RWPE2 (cell line): ENCODE measurements at regions not wholly inside any gene's neighbourhood (a gene's known extent, or its start where the extent isn't known, plus 50 kb on each side); places are given as distances from the start of the nearest gene placed in this dataset.

Experiments
- ATAC-seq: fragments of 200-7000 bp; cut with Tn5 transposase; 3 replicates; pipeline ENCODE4 v1.9.1; 2021; ENCODE audit warnings: low read depth
- DNase-seq: peaks from one replicate; pipeline ENCODE4 v3.0.0-alpha.2; 2020; ENCODE audit warnings: low spot score
- H3K27ac ChIP-seq: fragments of 450-650 bp; 2 replicates; pipeline ENCODE4 v1.5.1; 2017; ENCODE audit warnings: mild to moderate bottlenecking; ENCODE audit not compliant: poor library complexity, severe bottlenecking
- H3K27me3 ChIP-seq: fragments of 250-450 bp; sonication (Bioruptor Pico); 2 replicates; pipeline ENCODE4 v1.5.1; 2021; ENCODE audit warnings: mild to moderate bottlenecking, moderate library complexity; ENCODE audit not compliant: insufficient read depth, poor library complexity, severe bottlenecking
- H3K36me3 ChIP-seq: fragments of 250-450 bp; sonication (Bioruptor Pico); 2 replicates; pipeline ENCODE4 v1.5.1; 2020; ENCODE audit warnings: low read depth, mild to moderate bottlenecking, moderate library complexity
- H3K4me1 ChIP-seq: fragments of 250-450 bp; sonication (Bioruptor Pico); 2 replicates; pipeline ENCODE4 v1.5.1; 2021; ENCODE audit warnings: mild to moderate bottlenecking, moderate library complexity; ENCODE audit not compliant: insufficient read depth, poor library complexity, severe bottlenecking
- H3K4me3 ChIP-seq: fragments of 250-450 bp; sonication (Bioruptor Pico); 2 replicates; pipeline ENCODE4 v1.5.1; 2021; ENCODE audit warnings: mild to moderate bottlenecking, moderate library complexity; ENCODE audit not compliant: severe bottlenecking
- H3K9me3 ChIP-seq: fragments of 250-450 bp; sonication (Bioruptor Pico); 2 replicates; pipeline ENCODE4 v1.5.1; 2021; ENCODE audit warnings: mild to moderate bottlenecking, moderate library complexity; ENCODE audit not compliant: severe bottlenecking
- TF ChIP-seq, protein P1 (sequence below): fragments of 450-650 bp; IDR thresholded peaks from one replicate; pipeline ENCODE4 v1.5.1; 2017; ENCODE audit warnings: mild to moderate bottlenecking, moderate library complexity; ENCODE audit not compliant: poor library complexity, severe bottlenecking

DNA sequence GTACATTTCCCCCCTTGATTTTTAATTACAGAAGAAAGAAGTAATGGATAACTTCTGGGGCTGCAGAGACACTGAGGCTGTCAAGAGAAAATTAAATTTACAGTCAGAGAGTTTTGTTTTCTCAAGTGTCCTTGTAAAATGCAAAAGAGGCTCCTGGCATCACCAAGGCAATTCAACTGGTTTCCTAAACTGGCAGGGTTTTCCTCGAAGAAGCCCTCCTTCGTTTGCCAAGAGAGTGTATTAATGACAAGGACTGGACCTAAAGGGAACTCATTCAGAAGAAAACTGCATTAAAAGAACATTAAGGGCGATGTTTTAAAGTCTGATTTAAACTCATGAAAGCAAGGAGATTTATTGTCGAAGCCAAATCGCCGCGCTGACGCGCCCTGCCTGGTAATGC, 476.9 kb downstream of the ZSWIM6 start:
- Histone ChIP-seq H3K36me3 (no peaks in the 10 kb centered on the region), H3K9me3 (no peaks in the 10 kb centered on the region), H3K4me1 (peaks cover 23% of the 10 kb centered on the region), H3K4me3 (no peak overlapping the region), H3K27ac (no peak overlapping the region), H3K27me3 (no peaks in the 10 kb centered on the region)
- DNase-seq, result no peak
- TF ChIP-seq, protein P1, sequence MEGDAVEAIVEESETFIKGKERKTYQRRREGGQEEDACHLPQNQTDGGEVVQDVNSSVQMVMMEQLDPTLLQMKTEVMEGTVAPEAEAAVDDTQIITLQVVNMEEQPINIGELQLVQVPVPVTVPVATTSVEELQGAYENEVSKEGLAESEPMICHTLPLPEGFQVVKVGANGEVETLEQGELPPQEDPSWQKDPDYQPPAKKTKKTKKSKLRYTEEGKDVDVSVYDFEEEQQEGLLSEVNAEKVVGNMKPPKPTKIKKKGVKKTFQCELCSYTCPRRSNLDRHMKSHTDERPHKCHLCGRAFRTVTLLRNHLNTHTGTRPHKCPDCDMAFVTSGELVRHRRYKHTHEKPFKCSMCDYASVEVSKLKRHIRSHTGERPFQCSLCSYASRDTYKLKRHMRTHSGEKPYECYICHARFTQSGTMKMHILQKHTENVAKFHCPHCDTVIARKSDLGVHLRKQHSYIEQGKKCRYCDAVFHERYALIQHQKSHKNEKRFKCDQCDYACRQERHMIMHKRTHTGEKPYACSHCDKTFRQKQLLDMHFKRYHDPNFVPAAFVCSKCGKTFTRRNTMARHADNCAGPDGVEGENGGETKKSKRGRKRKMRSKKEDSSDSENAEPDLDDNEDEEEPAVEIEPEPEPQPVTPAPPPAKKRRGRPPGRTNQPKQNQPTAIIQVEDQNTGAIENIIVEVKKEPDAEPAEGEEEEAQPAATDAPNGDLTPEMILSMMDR, result no peak
- no peak for ATAC-seq

DNA sequence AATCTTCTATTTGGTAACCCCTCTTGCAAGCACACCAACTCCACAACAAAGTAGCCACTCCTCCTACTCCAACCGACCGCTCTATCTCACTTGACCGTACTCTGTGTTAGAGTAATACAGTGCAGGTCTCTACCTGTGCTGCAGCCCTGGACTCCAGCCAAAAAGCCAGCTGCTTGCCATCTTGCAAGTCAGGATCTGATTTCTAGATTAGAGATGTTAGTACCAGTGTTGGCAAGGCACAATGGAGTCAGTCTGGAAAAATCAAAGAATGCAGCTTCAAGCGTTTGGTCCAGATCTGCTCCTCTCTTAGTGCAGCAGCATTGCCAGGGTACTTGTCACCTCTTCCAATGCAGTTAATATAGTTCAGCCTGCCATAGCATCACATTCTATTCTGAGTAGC, 477.6 kb downstream of the ZSWIM6 start:
- DNase-seq (peak; percentile 93), ATAC-seq (peak; percentile 80)
- Histone ChIP-seq H3K4me1 (peaks cover 21% of the 10 kb centered on the region), H3K4me3 (no peak overlapping the region), H3K9me3 (no peaks in the 10 kb centered on the region), H3K27ac (no peak overlapping the region), H3K27me3 (no peaks in the 10 kb centered on the region), H3K36me3 (no peaks in the 10 kb centered on the region)
- TF ChIP-seq, protein P1, result no peak

DNA sequence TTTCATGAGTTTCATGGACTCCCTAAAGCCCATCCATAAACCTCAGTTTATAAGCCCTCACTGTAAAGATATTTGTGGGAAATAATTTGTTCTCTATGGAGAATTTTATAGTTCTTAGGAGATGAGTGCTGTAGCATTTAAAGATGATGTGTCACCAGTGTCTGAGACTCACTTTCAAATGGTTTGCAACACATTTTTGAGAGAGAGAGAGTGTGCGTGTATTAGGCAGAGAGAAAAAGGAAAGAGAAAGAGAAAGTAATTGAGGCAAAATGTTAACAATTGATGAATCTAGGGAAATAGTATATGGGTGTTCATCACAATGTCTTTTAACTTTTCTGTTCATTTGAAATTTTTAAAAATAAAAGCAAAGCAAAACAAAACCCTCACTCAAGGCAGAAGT, 479.0 kb downstream of the ZSWIM6 start:
- ATAC-seq, result no peak
- H3K4me3 ChIP-seq, result no peak overlapping the region
- H3K27ac ChIP-seq, result no peak overlapping the region
- no peaks in the 10 kb centered on the region for H3K27me3 ChIP-seq
- no peaks in the 10 kb centered on the region for H3K9me3 ChIP-seq
- no peaks in the 10 kb centered on the region for H3K36me3 ChIP-seq
- peaks cover 13% of the 10 kb centered on the region for H3K4me1 ChIP-seq
- TF ChIP-seq, protein P1, result no peak
- DNase-seq, result no peak

DNA sequence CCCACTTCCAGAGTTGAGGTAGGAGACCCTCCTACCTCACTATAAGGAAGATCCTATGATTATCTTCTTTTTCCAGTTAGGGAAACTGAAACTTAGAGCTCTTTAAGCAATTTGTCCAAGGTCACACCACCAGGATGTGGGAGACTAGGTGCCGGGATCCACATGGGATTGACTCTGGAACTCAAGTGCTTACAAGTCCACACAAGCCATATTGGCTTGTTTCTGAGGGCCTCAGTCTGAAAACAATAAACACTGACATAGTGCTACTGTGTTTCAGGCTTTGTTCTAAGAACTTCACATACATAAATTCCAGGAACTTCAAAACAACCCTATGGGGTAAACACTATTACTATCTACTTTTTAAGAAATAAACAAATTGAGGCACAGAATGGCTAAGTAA, 481.3 kb downstream of the ZSWIM6 start:
- TF ChIP-seq, protein P1, result no peak
- Histone ChIP-seq H3K27ac (no peak overlapping the region), H3K4me1 (peaks cover 17% of the 10 kb centered on the region), H3K27me3 (no peaks in the 10 kb centered on the region), H3K4me3 (no peak overlapping the region), H3K36me3 (no peaks in the 10 kb centered on the region), H3K9me3 (no peaks in the 10 kb centered on the region)
- DNase-seq (no peak), ATAC-seq (no peak)

DNA sequence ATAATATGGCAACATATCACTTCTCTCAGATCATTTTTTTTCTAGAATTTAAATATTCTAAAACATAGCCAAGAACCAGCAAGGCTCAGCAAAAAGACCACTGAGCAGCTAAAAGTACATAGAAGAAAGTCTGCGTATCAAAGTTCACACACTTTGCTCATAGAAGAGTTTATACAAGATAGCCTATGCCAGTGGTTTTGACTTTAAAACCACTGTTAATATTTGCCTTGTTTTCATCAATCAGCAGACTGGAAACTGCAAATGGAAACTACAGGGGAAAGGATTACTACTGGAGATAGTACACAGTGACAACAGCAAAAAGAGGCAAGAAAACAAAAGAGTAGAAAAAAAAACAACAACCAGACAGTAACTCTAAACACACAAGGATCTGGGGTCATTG, 483.3 kb downstream of the ZSWIM6 start:
- Histone ChIP-seq H3K27ac (no peak overlapping the region), H3K4me1 (peaks cover 4% of the 10 kb centered on the region), H3K36me3 (no peaks in the 10 kb centered on the region), H3K9me3 (no peaks in the 10 kb centered on the region), H3K4me3 (no peak overlapping the region), H3K27me3 (no peaks in the 10 kb centered on the region)
- DNase-seq (no peak), ATAC-seq (no peak)
- TF ChIP-seq, protein P1, result no peak
